Liver (tissue), 8 donors: ENCODE measurements at regions not wholly inside any gene's neighbourhood (a gene's known extent, or its start where the extent isn't known, plus 50 kb on each side); places are given as distances from the start of the nearest gene placed in this dataset.

Source experiments
- DNase-seq: peaks from one replicate; pipeline ENCODE4 v3.0.0-alpha.2; 2017; ENCODE audit warnings: low spot score
- H3K27ac ChIP-seq, 2 donors: one replicate each; pipeline ENCODE4 v1.7.0; 2013; ENCODE audit warnings: inconsistent platforms in 2 of 2, low read length in 2 of 2, control low read depth in 1 of 2, low read depth in 1 of 2, mild to moderate bottlenecking in 1 of 2
- H3K27me3 ChIP-seq, 4 donors: one replicate each; pipeline versions ENCODE4 v1.6.1 to v1.7.0; 2013; ENCODE audit warnings: low read length in 3 of 4, inconsistent platforms in 1 of 4, mild to moderate bottlenecking in 1 of 4, moderate library complexity in 1 of 4; ENCODE audit not compliant: control insufficient read depth in 4 of 4, insufficient read depth in 4 of 4
- H3K36me3 ChIP-seq, 4 donors: one replicate each; pipeline versions ENCODE4 v1.6.1 to v1.7.0; 2013; ENCODE audit warnings: low read length in 3 of 4, mild to moderate bottlenecking in 3 of 4, low read depth in 1 of 4, moderate library complexity in 1 of 4; ENCODE audit not compliant: control insufficient read depth in 4 of 4, insufficient read depth in 3 of 4
- H3K4me1 ChIP-seq, 4 donors: one replicate each; pipeline versions ENCODE4 v1.6.1 to v1.7.0; 2013; ENCODE audit warnings: low read length in 3 of 4, mild to moderate bottlenecking in 3 of 4, moderate library complexity in 1 of 4; ENCODE audit not compliant: control insufficient read depth in 4 of 4, insufficient read depth in 4 of 4
- H3K4me3 ChIP-seq, 3 donors: one replicate each; pipeline versions ENCODE4 v1.6.1 to v1.7.0; 2013; ENCODE audit warnings: low read length in 3 of 3, control low read depth in 1 of 3, low read depth in 1 of 3, mild to moderate bottlenecking in 1 of 3
- H3K9ac ChIP-seq, 2 donors: one replicate each; pipeline ENCODE4 v1.7.0; 2013; ENCODE audit warnings: low read length in 2 of 2, mild to moderate bottlenecking in 2 of 2, moderate library complexity in 2 of 2, control low read depth in 1 of 2, low read depth in 1 of 2
- H3K9me3 ChIP-seq, 4 donors: one replicate each; pipeline versions ENCODE4 v1.6.1 to v1.7.0; 2013; ENCODE audit warnings: low read length in 3 of 4; ENCODE audit not compliant: control insufficient read depth in 4 of 4
- ATF3 ChIP-seq: IDR thresholded peaks from 2 replicates; pipeline ENCODE4 v1.6.1; 2016; ENCODE audit warnings: antibody characterized with exemption
- CTCF ChIP-seq: fragments of 150-350 bp; IDR thresholded peaks from 2 replicates; pipeline ENCODE4 v1.5.1; 2017; ENCODE audit warnings: improper control_type of control experiment, low read depth, low read length; ENCODE audit not compliant: missing input control
- EGR1 ChIP-seq, 2 donors: IDR thresholded peaks; 2 replicates each; pipeline ENCODE4 v1.6.1; 2016 to 2018; ENCODE audit warnings: antibody characterized with exemption in 2 of 2, low read depth in 2 of 2
- FOXA1 ChIP-seq: IDR thresholded peaks from 2 replicates; pipeline ENCODE4 v1.6.1; 2016; ENCODE audit warnings: antibody characterized with exemption
- GABPA ChIP-seq, 2 donors: IDR thresholded peaks in 1 of 2; conservative IDR thresholded peaks in 1 of 2; 2 replicates each; pipeline ENCODE4 v1.6.1; 2016; ENCODE audit warnings: antibody characterized with exemption in 2 of 2, mild to moderate bottlenecking in 1 of 2, moderate library complexity in 1 of 2
- HNF4A ChIP-seq, 2 donors: conservative IDR thresholded peaks; 2 replicates each; pipeline ENCODE4 v1.6.1; 2016; ENCODE audit warnings: antibody characterized with exemption in 2 of 2, mild to moderate bottlenecking in 2 of 2
- HNF4G ChIP-seq: IDR thresholded peaks from 2 replicates; pipeline ENCODE4 v1.6.1; 2016; ENCODE audit warnings: antibody characterized with exemption
- MAX ChIP-seq: IDR thresholded peaks from 2 replicates; pipeline ENCODE4 v1.6.1; 2016; ENCODE audit warnings: antibody characterized with exemption
- RAD21 ChIP-seq, 2 donors: IDR thresholded peaks; 2 replicates each; pipeline ENCODE4 v1.6.1; 2016; ENCODE audit warnings: antibody characterized with exemption in 2 of 2, mild to moderate bottlenecking in 2 of 2
- REST ChIP-seq: IDR thresholded peaks from 2 replicates; pipeline ENCODE4 v1.6.1; 2016; ENCODE audit warnings: antibody characterized with exemption, mild to moderate bottlenecking
- RXRA ChIP-seq, 2 donors: IDR thresholded peaks; 2 replicates each; pipeline ENCODE4 v1.6.1; 2017 to 2018; ENCODE audit warnings: antibody characterized with exemption in 2 of 2, mild to moderate bottlenecking in 1 of 2
- SP1 ChIP-seq: IDR thresholded peaks from 2 replicates; pipeline ENCODE4 v1.6.1; 2018; ENCODE audit warnings: antibody characterized with exemption, mild to moderate bottlenecking
- TAF1 ChIP-seq: conservative IDR thresholded peaks from 2 replicates; pipeline ENCODE4 v1.6.1; 2016; ENCODE audit warnings: antibody characterized with exemption, mild to moderate bottlenecking
- YY1 ChIP-seq: IDR thresholded peaks from 2 replicates; pipeline ENCODE4 v1.6.1; 2016; ENCODE audit warnings: antibody characterized with exemption, mild to moderate bottlenecking
- ZBTB33 ChIP-seq: IDR thresholded peaks from 2 replicates; pipeline ENCODE4 v1.6.1; 2016; ENCODE audit warnings: antibody characterized with exemption
- WGBS: extraction: QIAGEN DNeasy Blood & Tissue Kit; methylation state at CpG from one replicate; pipeline ENCODE4 v1.1.7; 2013; 5-methylcytosine and 5-hydroxymethylcytosine counted together
- donor health status: healthy.
- donor health status: healthy.
- donor health status: healthy.
- donor health status: healthy.
- donor health status: healthy.

GRCh38 chr16:86044241-86044671 is 145.3 kb downstream of the IRF8 start:
- H3K4me3 ChIP-seq = no peak overlapping the region
- H3K4me1 ChIP-seq = no peaks in the 10 kb centered on the region
- H3K36me3 ChIP-seq = no peaks in the 10 kb centered on the region
- peak; percentile 68 for DNase-seq
- no peaks in the 10 kb centered on the region for H3K9me3 ChIP-seq
- peaks cover 0 to 11% (median 2%) of the 10 kb centered on the region in 4 donors for H3K27me3 ChIP-seq
- H3K27ac ChIP-seq = no peak overlapping the region
- 30% methylated on average over 11 of the region's 11 CpGs for WGBS
- TF ChIP-seq FOXA1 (no peak), RAD21 (IDR thresholded peaks at IDR 0.05) (peak in 1 of 2 donors; percentile 59)
- H3K9ac ChIP-seq = no peak overlapping the region

- WGBS = 74% methylated on average over 8 of the region's 8 CpGs
- TF ChIP-seq RXRA (IDR thresholded peaks at IDR 0.05) (no peak), HNF4A (conservative IDR thresholded peaks at IDR 0.05) (no peak), HNF4G (no peak), RAD21 (IDR thresholded peaks at IDR 0.05) (no peak), EGR1 (IDR thresholded peaks at IDR 0.05; ENCODE audit: low read depth in 2 of 2) (no peak), CTCF (no peak), ATF3 (no peak), SP1 (no peak), TAF1 (no peak), YY1 (no peak), MAX (no peak), GABPA (IDR thresholded peaks at IDR 0.05 in 1 of 2, conservative IDR thresholded peaks at IDR 0.05 in 1 of 2) (no peak), ZBTB33 (no peak), FOXA1 (no peak), REST (no peak)
- no peaks in the 10 kb centered on the region for H3K9me3 ChIP-seq
- H3K4me1 ChIP-seq = no peaks in the 10 kb centered on the region
- H3K4me3 ChIP-seq = no peak overlapping the region
- peaks cover 0 to 12% (median 2%) of the 10 kb centered on the region in 4 donors for H3K27me3 ChIP-seq
- no peaks in the 10 kb centered on the region for H3K36me3 ChIP-seq
- DNase-seq = no peak
- H3K27ac ChIP-seq = no peak overlapping the region
- no peak overlapping the region for H3K9ac ChIP-seq
Observed at GRCh38 chr16:86044881-86045590, 146.1 kb downstream of the IRF8 start.
